HG03439 (cell line): ENCODE measurements at regions not wholly inside any gene's neighbourhood (a gene's known extent, or its start where the extent isn't known, plus 50 kb on each side); places are given as distances from the start of the nearest gene placed in this dataset.
A peak's percentile ranks its signal among the peaks of the same experiment; 100 is the strongest.

Experiments
- ATAC-seq: cut with Tn5 transposase; IDR thresholded peaks from one replicate; pipeline ENCODE4 v1.9.1; 2021; ENCODE audit warnings: mild to moderate bottlenecking, moderate library complexity; ENCODE audit not compliant: unreplicated experiment

- ATAC-seq: no peak
These were observed 454.5 kb downstream of the TMA16 start for GRCh38 chr4:163948920-163949455.

GRCh38 chr4:163949976-163950601 lies 455.6 kb downstream of the TMA16 start:
- no peak for ATAC-seq

- ATAC-seq: no peak
These were observed 460.8 kb downstream of the TMA16 start for GRCh38 chr4:163955288-163955687.

- ATAC-seq: no peak
These were observed 464.3 kb downstream of the TMA16 start for GRCh38 chr4:163958751-163959150.

DNA sequence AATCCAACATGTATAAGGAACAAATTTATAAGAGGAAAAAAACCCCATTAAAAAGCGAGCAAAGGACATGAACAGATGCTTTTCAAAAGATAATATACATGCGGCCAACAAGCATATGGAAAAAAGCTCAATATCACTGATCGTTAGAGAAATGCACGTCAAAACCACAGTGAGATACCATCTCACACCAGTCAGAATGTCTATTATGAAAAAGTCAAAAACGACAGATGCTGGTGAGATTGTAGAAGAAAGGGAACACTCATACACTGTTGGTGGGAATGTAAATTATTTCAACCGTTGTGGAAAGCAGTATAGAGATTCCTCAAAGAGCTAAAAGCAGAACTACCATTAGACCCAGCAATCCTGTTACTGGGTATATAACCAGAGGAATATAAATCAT lies 465.4 kb downstream of the TMA16 start:
- ATAC-seq: no peak

DNA sequence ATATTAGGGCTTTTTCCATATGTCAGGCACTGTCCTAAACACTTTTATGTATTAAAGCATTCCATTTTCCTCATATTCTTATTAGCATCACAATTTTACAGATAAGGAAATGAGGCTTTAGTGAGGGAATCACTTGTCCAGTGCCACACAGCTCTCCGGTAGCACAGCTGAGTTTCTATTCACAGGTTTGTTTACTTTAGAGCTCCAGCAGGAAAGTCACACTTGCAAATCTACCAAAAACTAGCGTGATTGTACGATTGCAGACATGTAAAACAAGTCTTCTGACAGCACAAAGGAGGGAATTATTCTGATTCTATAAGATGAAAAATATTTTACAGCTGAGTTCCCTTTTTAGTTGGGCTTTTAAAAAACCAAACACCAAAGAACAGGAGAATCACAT lies 472.1 kb downstream of the TMA16 start:
- ATAC-seq: no peak

GRCh38 chr4:163967263-163967662 lies 472.8 kb downstream of the TMA16 start:
- ATAC-seq: no peak

GRCh38 chr4:163967710-163968109 lies 473.2 kb downstream of the TMA16 start:
- no peak for ATAC-seq

DNA sequence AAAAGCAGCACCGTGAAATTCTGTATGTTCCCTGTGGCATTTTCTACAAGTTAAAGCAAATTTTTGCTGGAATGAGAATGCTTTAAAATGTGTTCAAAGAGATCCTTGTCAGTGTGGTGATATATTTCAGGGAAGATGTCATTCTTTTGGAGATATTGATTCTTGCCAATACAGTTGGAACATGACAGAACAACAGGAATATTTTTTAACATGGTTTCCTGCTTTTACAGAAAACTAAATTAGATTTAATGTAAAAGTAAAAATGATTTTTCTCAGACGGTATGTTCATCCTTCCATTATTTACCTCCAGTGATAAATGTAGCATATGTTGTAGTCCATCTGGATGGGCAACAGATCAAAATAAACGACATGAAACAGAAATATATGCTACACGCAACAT lies 474.8 kb downstream of the TMA16 start:
- no peak for ATAC-seq

DNA sequence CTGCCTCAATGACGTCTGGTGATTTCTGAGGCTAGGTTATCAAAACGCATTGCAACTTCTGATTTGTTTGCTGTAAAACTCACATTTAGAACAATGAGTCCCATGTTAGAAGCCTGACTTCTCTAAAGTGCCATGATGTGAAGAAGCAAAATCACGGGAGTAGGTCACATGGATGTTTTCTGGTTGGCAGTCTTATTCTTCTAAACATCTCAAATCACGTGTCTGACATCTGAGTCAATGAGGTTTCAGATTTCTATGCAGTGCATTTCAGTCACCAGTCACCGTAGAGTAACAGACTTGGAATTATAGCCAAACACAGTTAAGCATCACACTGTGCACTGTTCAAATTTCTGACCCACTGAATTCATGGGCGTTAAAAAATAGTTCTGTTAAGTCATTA lies 482.1 kb downstream of the TMA16 start:
- no peak for ATAC-seq

DNA sequence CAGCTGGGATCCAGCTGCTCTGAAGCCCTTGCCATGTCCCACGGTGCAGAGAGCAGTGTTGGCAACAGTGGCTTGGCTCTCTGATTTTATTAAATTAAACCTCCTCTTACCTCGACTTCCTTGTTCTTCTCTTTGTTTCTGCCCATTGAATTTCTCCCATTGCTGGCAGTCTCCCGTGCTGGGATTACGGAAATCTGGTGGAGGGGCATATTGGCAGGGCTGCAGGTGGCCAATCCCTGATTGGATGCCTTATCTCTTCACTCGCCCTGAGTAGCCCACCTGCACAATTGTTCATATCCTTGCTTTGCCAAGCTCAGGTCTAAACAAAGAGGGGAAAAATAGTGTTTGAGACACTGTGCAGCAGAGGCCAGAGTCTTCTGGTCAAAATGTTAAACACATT lies 493.9 kb downstream of the TMA16 start:
- ATAC-seq: no peak

GRCh38 chr4:163988865-163989264 lies 494.4 kb downstream of the TMA16 start:
- ATAC-seq: no peak

- ATAC-seq: no peak
These were observed 496.9 kb downstream of the TMA16 start for GRCh38 chr4:163991298-163991865.

DNA sequence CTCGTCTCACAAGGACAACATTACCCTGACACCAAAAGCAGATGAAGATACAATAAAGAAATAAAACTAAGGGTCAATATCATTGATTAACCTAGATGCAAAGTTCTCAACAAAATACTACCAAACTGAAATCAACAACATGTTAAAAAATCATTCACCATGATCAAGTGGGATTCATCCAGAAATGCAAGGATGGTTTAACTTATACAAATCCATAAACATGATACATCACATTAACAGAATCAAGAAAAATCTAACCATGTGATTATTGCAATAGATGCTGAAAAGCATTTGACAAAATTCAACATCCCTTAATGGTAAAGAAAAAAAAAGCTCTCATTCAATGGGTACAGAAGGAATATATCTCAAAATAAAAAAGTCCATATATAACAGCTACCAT lies 514.9 kb downstream of the TMA16 start:
- no peak for ATAC-seq

DNA sequence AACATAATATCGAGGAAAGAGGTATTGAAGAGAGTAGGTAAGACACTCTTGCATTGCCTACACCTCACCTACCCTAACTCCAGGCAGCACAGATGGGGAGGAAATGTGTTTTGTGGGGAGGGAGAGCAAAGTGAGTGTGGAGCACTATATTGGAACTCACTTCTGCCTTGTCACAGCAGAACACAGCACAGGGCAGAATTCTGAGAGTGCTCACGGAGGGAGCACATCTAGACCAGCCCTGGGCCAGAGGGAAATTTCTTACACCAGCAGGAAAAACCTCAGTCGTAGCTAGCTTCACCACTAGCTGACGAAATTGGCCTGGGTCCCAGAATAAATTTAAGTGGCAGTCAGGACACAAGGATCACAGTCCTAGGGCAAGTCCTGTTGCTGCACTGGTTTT lies 517.3 kb downstream of the TMA16 start:
- ATAC-seq: no peak

GRCh38 chr4:164012396-164013027 lies 518.0 kb downstream of the TMA16 start:
- ATAC-seq: peak; percentile 63

GRCh38 chr4:164021947-164022346 lies 527.5 kb downstream of the TMA16 start:
- no peak for ATAC-seq

GRCh38 chr4:164023214-164023613 lies 528.7 kb downstream of the TMA16 start:
- no peak for ATAC-seq

GRCh38 chr4:164027805-164028204 lies 533.3 kb downstream of the TMA16 start:
- ATAC-seq: peak; percentile 79

- no peak for ATAC-seq
These were observed 545.0 kb downstream of the TMA16 start for GRCh38 chr4:164039482-164039881.

GRCh38 chr4:164056426-164057142 lies 562.1 kb downstream of the TMA16 start:
- ATAC-seq: no peak
